ENCODE measurements at regions not wholly inside any gene's neighbourhood (a gene's known extent, or its start where the extent isn't known, plus 50 kb on each side); places are given as distances from the start of the nearest gene placed in this dataset.
A peak's percentile ranks its signal among the peaks of the same experiment; 100 is the strongest.

DNA sequence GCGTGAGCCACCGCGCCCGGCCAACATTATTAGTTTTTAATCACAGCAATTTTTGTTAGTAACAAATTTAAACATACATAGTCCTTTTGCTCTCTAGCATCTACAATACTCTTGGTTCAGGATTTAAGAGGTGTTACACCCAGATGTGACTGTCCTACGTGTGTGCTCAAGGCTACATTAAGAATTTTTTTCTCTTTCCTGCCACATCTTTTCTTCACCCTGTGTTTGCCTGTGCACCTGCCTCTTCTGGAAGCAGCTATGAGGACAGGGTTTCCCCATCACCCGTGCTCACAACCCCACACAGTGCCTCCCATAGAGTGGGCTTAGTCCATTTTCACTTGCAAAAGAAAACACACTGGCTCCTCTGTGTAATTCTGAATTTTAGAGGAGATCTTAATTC, 186.7 kb upstream of the KLF6 start:
- DNase-seq (ENCODE audit: low spot score) = no peak
- no peaks in the 10 kb centered on the region for H3K9me3 ChIP-seq (ENCODE audit: severe bottlenecking)
- no peaks in the 10 kb centered on the region for H3K27me3 ChIP-seq (ENCODE audit: insufficient read depth, poor library complexity, severe bottlenecking)
- no peak overlapping the region for H3K4me3 ChIP-seq (ENCODE audit: severe bottlenecking)
- H3K4me1 ChIP-seq (ENCODE audit: insufficient read depth, poor library complexity, severe bottlenecking) = peaks cover 7% of the 10 kb centered on the region
- no peaks in the 10 kb centered on the region for H3K36me3 ChIP-seq (ENCODE audit: low read depth)
- TF ChIP-seq, protein P1, sequence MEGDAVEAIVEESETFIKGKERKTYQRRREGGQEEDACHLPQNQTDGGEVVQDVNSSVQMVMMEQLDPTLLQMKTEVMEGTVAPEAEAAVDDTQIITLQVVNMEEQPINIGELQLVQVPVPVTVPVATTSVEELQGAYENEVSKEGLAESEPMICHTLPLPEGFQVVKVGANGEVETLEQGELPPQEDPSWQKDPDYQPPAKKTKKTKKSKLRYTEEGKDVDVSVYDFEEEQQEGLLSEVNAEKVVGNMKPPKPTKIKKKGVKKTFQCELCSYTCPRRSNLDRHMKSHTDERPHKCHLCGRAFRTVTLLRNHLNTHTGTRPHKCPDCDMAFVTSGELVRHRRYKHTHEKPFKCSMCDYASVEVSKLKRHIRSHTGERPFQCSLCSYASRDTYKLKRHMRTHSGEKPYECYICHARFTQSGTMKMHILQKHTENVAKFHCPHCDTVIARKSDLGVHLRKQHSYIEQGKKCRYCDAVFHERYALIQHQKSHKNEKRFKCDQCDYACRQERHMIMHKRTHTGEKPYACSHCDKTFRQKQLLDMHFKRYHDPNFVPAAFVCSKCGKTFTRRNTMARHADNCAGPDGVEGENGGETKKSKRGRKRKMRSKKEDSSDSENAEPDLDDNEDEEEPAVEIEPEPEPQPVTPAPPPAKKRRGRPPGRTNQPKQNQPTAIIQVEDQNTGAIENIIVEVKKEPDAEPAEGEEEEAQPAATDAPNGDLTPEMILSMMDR (IDR thresholded peaks at IDR 0.05; ENCODE audit: poor library complexity, severe bottlenecking) = no peak
- ATAC-seq (ENCODE audit: low read depth) = no peak
- H3K27ac ChIP-seq (ENCODE audit: poor library complexity, severe bottlenecking) = no peak overlapping the region

DNA sequence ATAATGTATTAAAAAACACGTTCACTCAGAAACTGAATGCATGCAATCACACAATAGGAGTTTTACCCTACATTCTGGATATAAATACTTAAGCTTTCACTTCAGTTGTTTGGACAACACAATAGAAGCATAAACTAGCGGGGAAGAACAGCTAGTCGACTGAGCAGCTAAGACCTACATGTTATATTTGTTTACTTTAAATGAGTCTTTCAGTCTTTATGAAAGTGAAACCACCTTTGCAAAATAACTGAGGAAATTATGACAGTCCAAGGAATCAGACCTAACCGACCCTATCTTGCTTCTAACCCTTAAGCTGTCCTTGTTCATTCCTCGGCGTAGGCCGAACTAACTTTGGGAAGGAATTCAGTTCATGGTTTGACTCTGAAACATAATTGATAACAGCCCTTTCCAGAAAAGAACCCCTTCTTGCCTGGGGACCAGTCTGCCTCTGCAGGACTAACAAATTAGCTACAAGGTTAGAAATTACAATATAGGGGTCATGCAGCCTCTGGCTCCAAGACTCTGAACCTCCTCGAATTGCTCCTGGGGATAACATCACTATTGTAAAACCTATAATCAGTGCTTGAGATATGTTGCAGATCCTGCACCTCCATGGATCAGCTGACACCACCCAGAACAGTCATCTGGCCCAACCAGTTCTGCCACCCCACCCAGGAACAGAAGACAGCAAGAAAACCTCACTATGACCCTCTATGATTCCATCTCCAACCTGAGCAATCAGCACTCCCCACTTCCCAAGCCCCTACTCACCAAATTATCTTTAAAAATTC, 185.1 kb upstream of the KLF6 start:
- DNase-seq (ENCODE audit: low spot score) = no peak
- H3K27ac ChIP-seq (ENCODE audit: poor library complexity, severe bottlenecking) = no peak overlapping the region
- no peaks in the 10 kb centered on the region for H3K27me3 ChIP-seq (ENCODE audit: insufficient read depth, poor library complexity, severe bottlenecking)
- no peak overlapping the region for H3K4me3 ChIP-seq (ENCODE audit: severe bottlenecking)
- ATAC-seq (ENCODE audit: low read depth) = no peak
- peaks cover 7% of the 10 kb centered on the region for H3K4me1 ChIP-seq (ENCODE audit: insufficient read depth, poor library complexity, severe bottlenecking)
- H3K9me3 ChIP-seq (ENCODE audit: severe bottlenecking) = no peaks in the 10 kb centered on the region
- H3K36me3 ChIP-seq (ENCODE audit: low read depth) = no peaks in the 10 kb centered on the region
- TF ChIP-seq, protein P1 (IDR thresholded peaks at IDR 0.05; ENCODE audit: poor library complexity, severe bottlenecking) = no peak

DNA sequence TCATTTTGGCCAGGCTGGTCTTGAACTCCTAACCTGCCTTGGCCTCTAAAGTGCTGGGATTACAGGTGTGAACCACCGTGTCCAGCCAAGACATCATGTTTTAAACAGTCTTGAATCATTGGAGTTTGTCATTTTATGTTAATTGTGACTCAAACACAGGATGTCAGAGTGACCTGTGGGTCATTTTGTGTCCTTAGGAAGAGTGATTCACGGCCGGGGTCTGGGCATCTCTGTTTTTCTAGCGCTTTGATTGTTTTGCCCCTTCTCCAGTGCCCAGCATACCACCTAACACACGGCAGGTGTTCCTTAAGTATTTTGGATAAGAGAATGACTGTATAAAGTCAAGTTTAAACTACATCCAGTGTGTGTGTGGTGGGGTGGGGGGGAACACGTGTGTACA, 183.7 kb upstream of the KLF6 start:
- no peaks in the 10 kb centered on the region for H3K9me3 ChIP-seq (ENCODE audit: severe bottlenecking)
- no peak overlapping the region for H3K27ac ChIP-seq (ENCODE audit: poor library complexity, severe bottlenecking)
- H3K36me3 ChIP-seq (ENCODE audit: low read depth) = no peaks in the 10 kb centered on the region
- no peaks in the 10 kb centered on the region for H3K27me3 ChIP-seq (ENCODE audit: insufficient read depth, poor library complexity, severe bottlenecking)
- H3K4me3 ChIP-seq (ENCODE audit: severe bottlenecking) = no peak overlapping the region
- no peak for ATAC-seq (ENCODE audit: low read depth)
- H3K4me1 ChIP-seq (ENCODE audit: insufficient read depth, poor library complexity, severe bottlenecking) = peaks cover 7% of the 10 kb centered on the region
- DNase-seq (ENCODE audit: low spot score) = no peak
- TF ChIP-seq, protein P1 (IDR thresholded peaks at IDR 0.05; ENCODE audit: poor library complexity, severe bottlenecking) = no peak

DNA sequence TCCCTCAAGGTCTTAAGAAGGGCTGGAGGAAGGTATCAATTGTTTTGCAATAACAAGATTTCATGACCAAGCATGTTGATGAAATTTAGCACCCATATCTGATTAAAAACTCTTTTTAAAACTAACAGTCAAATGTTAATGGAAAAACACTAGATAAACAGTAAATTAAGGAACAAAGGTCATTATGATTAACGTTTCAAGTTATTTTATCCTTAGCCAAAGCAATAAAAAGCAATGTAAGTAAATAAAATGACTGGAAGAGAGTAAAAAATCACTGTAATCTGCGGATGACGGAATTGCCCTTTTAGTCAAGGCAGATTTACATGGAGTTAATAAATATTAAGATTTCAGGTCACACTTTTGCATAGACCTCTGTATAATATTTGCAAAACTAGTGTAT, 179.5 kb upstream of the KLF6 start:
- Histone ChIP-seq H3K4me1 (ENCODE audit: insufficient read depth, poor library complexity, severe bottlenecking) (peaks cover 7% of the 10 kb centered on the region), H3K27ac (ENCODE audit: poor library complexity, severe bottlenecking) (no peak overlapping the region), H3K36me3 (ENCODE audit: low read depth) (no peaks in the 10 kb centered on the region), H3K4me3 (ENCODE audit: severe bottlenecking) (no peak overlapping the region), H3K27me3 (ENCODE audit: insufficient read depth, poor library complexity, severe bottlenecking) (no peaks in the 10 kb centered on the region), H3K9me3 (ENCODE audit: severe bottlenecking) (no peaks in the 10 kb centered on the region)
- TF ChIP-seq, protein P1 (IDR thresholded peaks at IDR 0.05; ENCODE audit: poor library complexity, severe bottlenecking) = no peak
- ATAC-seq (ENCODE audit: low read depth) (no peak), DNase-seq (ENCODE audit: low spot score) (no peak)

DNA sequence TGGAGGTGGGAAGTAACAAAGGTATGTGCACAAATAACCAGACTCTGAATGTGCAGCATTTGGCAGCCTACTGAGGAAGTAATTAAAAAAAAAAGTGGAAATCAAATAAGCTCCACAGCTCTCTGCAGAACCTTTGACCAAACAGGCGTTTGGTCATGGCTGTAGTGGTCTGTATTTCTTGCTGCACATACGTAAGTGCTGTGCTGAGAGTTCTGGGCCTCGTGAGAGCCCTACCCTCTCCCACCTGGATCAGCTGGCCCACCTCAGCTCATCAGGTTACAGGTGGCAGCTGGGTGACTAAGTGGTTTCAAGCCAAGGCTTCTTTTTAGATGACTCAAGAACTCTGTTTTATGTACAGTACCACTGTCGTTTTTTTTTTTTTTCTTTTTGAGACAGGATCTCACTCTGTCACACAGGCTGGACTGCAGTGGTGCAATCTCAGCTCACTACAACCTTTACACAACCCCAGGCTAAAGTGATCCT, 178.2 kb upstream of the KLF6 start:
- DNase-seq (ENCODE audit: low spot score) (no peak), ATAC-seq (ENCODE audit: low read depth) (peak; percentile 77)
- TF ChIP-seq, protein P1 (IDR thresholded peaks at IDR 0.05; ENCODE audit: poor library complexity, severe bottlenecking) = no peak
- H3K27ac ChIP-seq (ENCODE audit: poor library complexity, severe bottlenecking) = peak overlapping the region; percentile 51
- H3K36me3 ChIP-seq (ENCODE audit: low read depth) = no peaks in the 10 kb centered on the region
- peaks cover 7% of the 10 kb centered on the region for H3K4me1 ChIP-seq (ENCODE audit: insufficient read depth, poor library complexity, severe bottlenecking)
- no peaks in the 10 kb centered on the region for H3K27me3 ChIP-seq (ENCODE audit: insufficient read depth, poor library complexity, severe bottlenecking)
- H3K9me3 ChIP-seq (ENCODE audit: severe bottlenecking) = no peaks in the 10 kb centered on the region
- no peak overlapping the region for H3K4me3 ChIP-seq (ENCODE audit: severe bottlenecking)

Data from RWPE2 (cell line).